ENCODE measurements at regions not wholly inside any gene's neighbourhood (a gene's known extent, or its start where the extent isn't known, plus 50 kb on each side); places are given as distances from the start of the nearest gene placed in this dataset.
A peak's percentile ranks its signal among the peaks of the same experiment; 100 is the strongest.

- ATAC-seq = no peak
- intact Hi-C loops (cut with DNase I) = no loop called here
- Histone ChIP-seq H3K27ac (no peak overlapping the region), H3K27me3 (ENCODE audit: low read depth) (no peaks in the 10 kb centered on the region), H3K9me3 (no peaks in the 10 kb centered on the region), H3K4me1 (no peaks in the 10 kb centered on the region), H3K36me3 (no peaks in the 10 kb centered on the region), H3K4me3 (no peak overlapping the region)
- TF ChIP-seq CTCF (IDR thresholded peaks at IDR 0.05) = no peak
- DNase-seq = no peak
These were observed 75.4 kb upstream of the ZNF423 start for GRCh38 chr16:49931266-49931665.

GRCh38 chr16:49931916-49932315 lies 76.0 kb upstream of the ZNF423 start:
- intact Hi-C loops (cut with DNase I) = no loop called here
- Histone ChIP-seq H3K36me3 (no peaks in the 10 kb centered on the region), H3K27ac (no peak overlapping the region), H3K27me3 (ENCODE audit: low read depth) (no peaks in the 10 kb centered on the region), H3K4me1 (no peaks in the 10 kb centered on the region), H3K4me3 (no peak overlapping the region), H3K9me3 (no peaks in the 10 kb centered on the region)
- no peak for TF ChIP-seq CTCF (IDR thresholded peaks at IDR 0.05)
- DNase-seq (no peak), ATAC-seq (no peak)

- ATAC-seq (no peak), DNase-seq (no peak)
- Histone ChIP-seq H3K27ac (no peak overlapping the region), H3K9me3 (no peaks in the 10 kb centered on the region), H3K27me3 (ENCODE audit: low read depth) (no peaks in the 10 kb centered on the region), H3K4me1 (no peaks in the 10 kb centered on the region), H3K36me3 (no peaks in the 10 kb centered on the region), H3K4me3 (no peak overlapping the region)
- intact Hi-C loops (cut with DNase I) = no loop called here
- no peak for TF ChIP-seq CTCF (IDR thresholded peaks at IDR 0.05)
These were observed 76.5 kb upstream of the ZNF423 start for GRCh38 chr16:49932434-49932833.

- ATAC-seq = peak; percentile 32 to 43
- Histone ChIP-seq H3K9me3 (no peaks in the 10 kb centered on the region), H3K4me3 (no peak overlapping the region), H3K36me3 (no peaks in the 10 kb centered on the region), H3K27ac (no peak overlapping the region), H3K27me3 (ENCODE audit: low read depth) (no peaks in the 10 kb centered on the region), H3K4me1 (no peaks in the 10 kb centered on the region)
- TF ChIP-seq CTCF (IDR thresholded peaks at IDR 0.05) = no peak
- intact Hi-C loops (cut with DNase I) = no loop called here
- no peak for DNase-seq
These were observed 77.0 kb upstream of the ZNF423 start for GRCh38 chr16:49932946-49933345.

GRCh38 chr16:49936791-49937190 lies 80.9 kb upstream of the ZNF423 start:
- H3K9me3 ChIP-seq = no peaks in the 10 kb centered on the region
- H3K4me3 ChIP-seq = no peak overlapping the region
- ATAC-seq = no peak
- intact Hi-C loops (cut with DNase I) = no loop called here
- H3K4me1 ChIP-seq = no peaks in the 10 kb centered on the region
- no peak for DNase-seq
- no peak for TF ChIP-seq CTCF (IDR thresholded peaks at IDR 0.05)
- no peaks in the 10 kb centered on the region for H3K36me3 ChIP-seq
- no peak overlapping the region for H3K27ac ChIP-seq
- no peaks in the 10 kb centered on the region for H3K27me3 ChIP-seq (ENCODE audit: low read depth)

GRCh38 chr16:49937886-49938285 lies 82.0 kb upstream of the ZNF423 start:
- Histone ChIP-seq H3K4me3 (no peak overlapping the region), H3K27ac (no peak overlapping the region), H3K9me3 (no peaks in the 10 kb centered on the region), H3K4me1 (no peaks in the 10 kb centered on the region), H3K27me3 (ENCODE audit: low read depth) (no peaks in the 10 kb centered on the region), H3K36me3 (no peaks in the 10 kb centered on the region)
- intact Hi-C loops (cut with DNase I) = no loop called here
- no peak for ATAC-seq
- no peak for DNase-seq
- no peak for TF ChIP-seq CTCF (IDR thresholded peaks at IDR 0.05)

Data from lower lobe of right lung (tissue), 2 donors.